NAMALWA (cell line): ENCODE measurements at regions not wholly inside any gene's neighbourhood (a gene's known extent, or its start where the extent isn't known, plus 50 kb on each side); places are given as distances from the start of the nearest gene placed in this dataset.
"Not testable (repeated sequence)": the region's sequence is repeated elsewhere in the genome, so short reads cannot be mapped to it uniquely, and the experiment has no call there.

Experiments
- DNase-seq: peaks from one replicate; pipeline ENCODE4 v3.0.0-alpha.2; 2015; ENCODE audit warnings: low spot score

DNA sequence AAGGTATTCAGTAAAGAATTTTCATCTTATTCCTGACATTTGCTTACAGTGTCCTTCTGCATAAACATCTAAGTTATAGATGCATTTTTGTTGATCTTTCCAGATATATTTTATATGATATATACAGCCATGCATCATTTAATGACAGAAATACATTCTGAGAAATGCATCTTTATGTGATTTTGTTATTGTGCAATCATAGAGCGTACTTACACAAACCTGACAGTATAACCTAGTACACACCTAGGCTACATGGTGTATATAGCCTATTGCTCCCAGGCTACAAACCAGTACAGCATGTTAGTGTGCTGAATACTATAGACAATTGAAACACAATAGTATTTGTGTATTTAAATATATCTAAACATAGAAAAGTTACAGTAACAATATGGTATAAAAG is 642.0 kb downstream of the XPNPEP1 start:
- DNase-seq, result no peak

- no peak for DNase-seq
Observed at GRCh38 chr10:109280837-109281236, 642.5 kb downstream of the XPNPEP1 start.

- no peak for DNase-seq
Observed at GRCh38 chr10:109277456-109277855, 645.9 kb downstream of the XPNPEP1 start.

GRCh38 chr10:109275960-109276359 is 647.4 kb downstream of the XPNPEP1 start:
- DNase-seq, result no peak

GRCh38 chr10:109274681-109275080 is 648.6 kb downstream of the XPNPEP1 start:
- DNase-seq, result no peak

GRCh38 chr10:109270173-109270572 is 653.1 kb downstream of the XPNPEP1 start:
- no peak for DNase-seq

- DNase-seq, result no peak
Observed at GRCh38 chr10:109264004-109264403, 659.3 kb downstream of the XPNPEP1 start.

GRCh38 chr10:109261231-109261630 is 662.1 kb downstream of the XPNPEP1 start:
- DNase-seq, result no peak

DNA sequence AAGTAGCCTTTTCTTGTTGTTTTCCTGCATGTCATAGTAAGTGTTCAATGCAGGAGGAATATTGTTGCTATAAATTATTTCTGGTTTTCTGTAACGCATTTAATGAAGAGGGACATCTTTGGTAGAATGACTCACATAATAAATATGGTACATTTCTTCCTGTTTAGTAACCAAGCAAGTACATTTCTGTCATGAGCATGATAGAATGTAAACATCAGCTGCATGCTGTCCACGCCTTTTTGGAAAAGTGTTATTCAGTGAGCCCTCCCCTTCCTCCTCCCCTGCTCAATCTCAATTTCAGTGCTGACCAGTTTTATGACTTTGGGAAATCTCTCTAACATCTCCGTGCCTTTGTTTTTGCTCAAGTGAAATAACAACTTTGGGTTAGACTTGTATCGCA is 664.0 kb downstream of the XPNPEP1 start:
- DNase-seq, result no peak

- DNase-seq, result no peak
Observed at GRCh38 chr10:109253306-109253705, 670.0 kb downstream of the XPNPEP1 start.

DNA sequence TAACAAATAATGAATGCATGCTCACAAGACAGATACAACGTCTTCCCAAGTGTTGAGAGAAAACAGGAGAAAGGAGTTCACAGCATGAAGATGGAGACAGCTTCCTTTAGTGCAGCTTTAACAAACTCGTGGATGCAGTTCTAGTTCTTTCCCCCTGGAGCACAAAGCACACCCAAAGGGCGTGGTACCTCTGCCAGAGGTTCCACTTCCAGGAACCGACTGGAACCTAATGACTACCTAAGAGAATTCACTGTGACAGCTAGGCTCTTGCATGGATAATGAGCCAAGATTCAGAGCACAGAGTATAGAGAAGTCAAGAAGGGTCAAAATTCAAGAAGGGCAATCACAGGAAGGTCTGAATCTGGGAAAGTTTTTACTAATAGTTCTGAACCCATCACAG is 673.2 kb downstream of the XPNPEP1 start:
- DNase-seq, result no peak

DNA sequence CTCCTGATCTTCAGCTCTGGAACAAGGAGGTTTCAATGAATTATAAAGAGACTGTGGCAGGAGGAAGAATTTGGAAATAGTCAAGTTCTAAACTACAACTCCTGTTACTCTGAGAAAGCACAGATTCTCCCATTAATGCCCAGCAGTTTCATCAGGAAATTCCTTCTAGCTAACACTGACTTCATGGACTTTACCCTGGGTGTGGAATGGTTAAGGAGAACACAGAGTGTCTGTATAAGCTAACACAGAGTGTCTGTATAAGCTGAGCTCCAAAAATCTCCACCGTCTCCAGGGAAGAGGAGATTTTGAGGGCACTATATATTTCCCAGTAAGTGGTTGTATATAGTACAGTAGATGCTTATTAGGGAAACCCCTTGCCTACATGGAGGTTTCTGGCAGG is 675.5 kb downstream of the XPNPEP1 start:
- DNase-seq, result no peak

DNA sequence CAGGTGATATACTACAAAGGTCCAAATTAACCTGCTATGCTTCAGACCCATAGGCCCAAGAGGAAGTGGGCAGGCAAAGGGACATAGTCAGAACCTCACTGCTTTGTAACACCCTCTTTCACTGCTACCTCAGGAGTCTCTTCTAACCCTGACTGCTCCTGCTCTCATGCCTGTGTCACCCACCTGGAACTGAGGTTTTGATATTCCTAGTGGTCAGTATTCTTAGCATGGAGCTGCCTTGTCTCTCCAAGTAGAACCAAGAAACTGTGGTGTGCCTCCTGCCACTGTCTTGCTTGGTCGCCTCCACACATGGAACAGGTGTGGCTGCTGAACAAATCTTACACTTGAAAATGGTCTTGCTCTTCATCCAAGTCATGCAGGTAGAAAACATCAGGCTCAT is 677.5 kb downstream of the XPNPEP1 start:
- no peak for DNase-seq

DNA sequence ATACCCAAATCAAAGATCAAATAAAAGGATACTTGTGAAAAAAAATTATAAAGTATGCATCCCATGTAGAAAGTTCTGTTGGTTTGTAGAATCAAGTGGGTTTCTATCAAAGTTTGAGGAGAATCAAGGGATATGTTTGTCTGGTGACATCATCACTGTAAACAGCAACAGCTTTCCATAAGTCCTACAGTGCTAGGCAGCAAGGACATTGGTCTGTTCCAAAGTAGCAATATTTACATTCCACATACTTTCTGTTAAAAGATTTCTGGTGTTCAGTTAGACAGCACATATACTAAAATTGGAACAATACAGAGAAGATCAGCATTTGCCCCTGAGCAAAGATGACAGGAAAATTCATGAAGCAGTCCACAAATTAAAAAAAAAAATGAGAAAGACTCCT is 683.9 kb downstream of the XPNPEP1 start:
- no peak for DNase-seq

- DNase-seq, result no peak
Observed at GRCh38 chr10:109237682-109238081, 685.6 kb downstream of the XPNPEP1 start.

DNA sequence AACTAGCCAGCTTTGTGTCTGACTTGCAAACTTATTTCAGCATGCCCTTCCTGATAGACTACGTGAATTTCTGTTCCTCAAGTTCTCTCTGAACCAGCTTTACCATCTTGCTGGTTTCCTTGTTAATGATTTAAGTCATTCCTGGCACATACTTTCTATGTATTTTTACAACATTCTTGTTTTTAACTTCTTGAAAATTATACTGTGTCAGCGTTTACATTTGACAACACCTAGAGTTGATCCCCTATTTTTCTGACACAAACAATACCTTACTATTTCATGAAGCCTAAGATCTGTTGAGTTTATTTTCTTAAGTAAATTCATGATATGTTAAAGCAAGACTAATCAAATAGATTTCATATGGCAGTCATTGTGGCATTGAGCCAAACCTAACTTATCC is 686.3 kb downstream of the XPNPEP1 start:
- no peak for DNase-seq

DNA sequence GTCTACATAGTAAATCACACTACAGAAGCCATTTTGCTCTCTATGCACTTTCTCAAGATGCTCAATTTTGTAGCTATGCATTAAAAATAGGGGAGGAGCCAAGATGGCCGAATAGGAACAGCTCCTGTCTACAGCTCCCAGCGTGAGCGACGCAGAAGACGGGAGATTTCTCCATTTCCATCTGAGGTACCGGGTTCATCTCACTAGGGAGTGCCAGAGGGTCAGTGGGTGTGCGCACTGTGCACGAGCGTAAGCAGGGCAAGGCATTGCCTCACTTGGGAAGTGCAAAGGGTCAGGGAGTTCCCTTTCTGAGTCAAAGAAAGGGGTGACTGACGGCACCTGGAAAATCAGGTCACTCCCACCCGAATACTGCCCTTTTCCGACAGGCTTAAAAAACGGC is 699.8 kb downstream of the XPNPEP1 start:
- not testable (repeated sequence) for DNase-seq

DNA sequence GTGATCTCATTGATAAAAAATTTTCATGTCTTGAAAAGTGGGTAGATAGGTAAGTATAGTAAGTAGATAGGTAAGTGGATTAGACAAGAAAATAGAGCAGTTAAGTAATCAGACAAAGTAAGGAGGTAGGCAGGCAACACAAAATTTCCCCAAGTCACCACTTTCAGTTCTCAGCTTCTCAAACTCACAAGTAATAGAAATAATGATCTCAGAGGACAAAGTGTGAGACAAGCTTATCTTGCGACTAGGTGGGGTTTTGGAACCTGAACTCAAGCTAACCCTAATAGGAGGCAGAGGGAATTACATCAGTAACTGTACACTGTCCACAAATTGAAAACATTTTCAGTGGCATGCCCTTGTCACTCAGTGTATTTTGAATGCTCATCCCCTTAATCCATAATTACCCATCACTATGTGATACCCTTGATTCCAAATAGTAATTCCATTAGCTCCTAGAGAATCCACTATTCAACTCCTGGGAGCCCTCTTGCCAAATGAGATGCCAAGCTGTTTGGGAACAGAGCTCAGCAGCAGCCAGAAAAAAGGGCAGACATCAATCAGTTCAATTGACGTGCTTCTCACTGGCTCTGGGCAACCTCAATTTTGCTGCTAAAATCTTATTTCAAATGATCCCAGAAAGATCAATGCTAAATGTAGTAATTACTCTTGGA is 703.2 kb downstream of the XPNPEP1 start:
- DNase-seq, result no peak

- DNase-seq, result no peak
Observed at GRCh38 chr10:109218207-109218606, 705.1 kb downstream of the XPNPEP1 start.

- no peak for DNase-seq
Observed at GRCh38 chr10:109215291-109216075, 707.8 kb downstream of the XPNPEP1 start.

DNA sequence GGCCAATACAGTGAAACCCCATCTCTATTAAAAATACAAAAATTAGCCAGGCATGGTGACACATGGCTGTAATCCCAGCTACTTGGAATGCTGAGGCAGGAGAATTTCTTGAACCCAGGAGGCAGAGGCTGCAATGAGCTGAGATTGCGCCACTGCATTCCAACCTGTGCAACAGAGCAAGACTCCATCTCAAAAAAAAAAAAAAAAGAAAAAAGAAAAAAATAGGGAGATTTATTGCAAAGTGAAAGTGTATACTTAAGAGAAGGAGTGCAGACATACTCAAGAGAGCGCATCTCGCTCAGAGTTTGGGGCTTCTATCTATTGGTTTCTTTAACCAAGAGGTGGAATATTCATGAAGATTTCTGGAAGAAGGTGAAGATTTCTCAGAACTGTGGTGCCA is 708.4 kb downstream of the XPNPEP1 start:
- not testable (repeated sequence) for DNase-seq

DNA sequence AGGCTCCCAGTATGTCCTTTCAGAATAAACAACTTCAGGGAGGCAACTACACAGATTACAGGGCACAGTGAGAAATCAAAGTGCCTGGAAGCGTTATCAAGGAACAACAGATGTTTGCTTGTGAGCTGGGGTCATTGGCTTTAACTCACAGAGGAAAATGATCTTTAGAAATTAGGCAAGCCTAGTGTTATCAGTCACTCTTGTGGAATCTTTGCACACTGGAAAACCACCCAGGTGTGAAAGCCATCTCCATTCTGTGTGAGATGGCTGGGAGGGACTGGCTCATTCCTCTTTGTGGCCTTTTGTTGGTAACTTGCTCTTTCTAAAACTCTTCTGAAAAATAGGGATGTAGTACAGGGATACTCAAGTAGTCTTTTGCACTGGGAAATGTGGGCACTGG is 716.0 kb downstream of the XPNPEP1 start:
- no peak for DNase-seq

- DNase-seq, result no peak
Observed at GRCh38 chr10:109205929-109206585, 717.3 kb downstream of the XPNPEP1 start.
